HS-5 (cell line): ENCODE measurements at regions not wholly inside any gene's neighbourhood (a gene's known extent, or its start where the extent isn't known, plus 50 kb on each side); places are given as distances from the start of the nearest gene placed in this dataset.

Experiments used
- DNase-seq: peaks from one replicate; pipeline ENCODE4 v3.0.0-alpha.2; 2012; ENCODE audit warnings: low read depth

GRCh38 chr1:29896791-29897714, 660.7 kb downstream of the PTPRU start:
- no peak for DNase-seq

- DNase-seq = no peak
Measured at GRCh38 chr1:29896300-29896699, 660.0 kb downstream of the PTPRU start.

GRCh38 chr1:29895201-29895600, 658.9 kb downstream of the PTPRU start:
- no peak for DNase-seq

GRCh38 chr1:29894311-29894710, 658.0 kb downstream of the PTPRU start:
- no peak for DNase-seq

- no peak for DNase-seq
Measured at GRCh38 chr1:29893806-29894205, 657.5 kb downstream of the PTPRU start.

GRCh38 chr1:29893046-29893723, 656.9 kb downstream of the PTPRU start:
- DNase-seq = no peak

GRCh38 chr1:29892247-29892646, 655.9 kb downstream of the PTPRU start:
- DNase-seq = no peak

- no peak for DNase-seq
Measured at GRCh38 chr1:29890201-29890959, 654.1 kb downstream of the PTPRU start.

GRCh38 chr1:29889776-29890175, 653.5 kb downstream of the PTPRU start:
- DNase-seq = no peak

- DNase-seq = no peak
Measured at GRCh38 chr1:29884740-29885139, 648.4 kb downstream of the PTPRU start.

GRCh38 chr1:29883986-29884385, 647.7 kb downstream of the PTPRU start:
- no peak for DNase-seq

GRCh38 chr1:29883411-29883832, 647.1 kb downstream of the PTPRU start:
- no peak for DNase-seq

GRCh38 chr1:29880556-29880955, 644.2 kb downstream of the PTPRU start:
- no peak for DNase-seq

- DNase-seq = no peak
Measured at GRCh38 chr1:29879217-29879616, 642.9 kb downstream of the PTPRU start.

- no peak for DNase-seq
Measured at GRCh38 chr1:29878501-29878900, 642.2 kb downstream of the PTPRU start.

GRCh38 chr1:29876902-29877301, 640.6 kb downstream of the PTPRU start:
- DNase-seq = no peak

- DNase-seq = no peak
Measured at GRCh38 chr1:29876441-29876840, 640.1 kb downstream of the PTPRU start.

- DNase-seq = no peak
Measured at GRCh38 chr1:29875557-29876028, 639.3 kb downstream of the PTPRU start.

GRCh38 chr1:29870621-29871020, 634.3 kb downstream of the PTPRU start:
- DNase-seq = no peak

- no peak for DNase-seq
Measured at GRCh38 chr1:29869802-29870201, 633.5 kb downstream of the PTPRU start.

- DNase-seq = no peak
Measured at GRCh38 chr1:29868944-29869343, 632.6 kb downstream of the PTPRU start.

- DNase-seq = no peak
Measured at GRCh38 chr1:29868096-29868495, 631.8 kb downstream of the PTPRU start.
